ENCODE measurements at regions not wholly inside any gene's neighbourhood (a gene's known extent, or its start where the extent isn't known, plus 50 kb on each side); places are given as distances from the start of the nearest gene placed in this dataset.

- 47% methylated on average over 2 of the region's 2 CpGs for WGBS (ENCODE audit: insufficient coverage, low coverage, missing lambda C conversion rate)
- H3K9ac ChIP-seq (ENCODE audit: insufficient read depth in 1 of 2, low read depth in 2 of 2, low read length in 2 of 2), result no peak overlapping the region
- peaks cover 3 to 11% of the 10 kb centered on the region in 2 experiments; a peak in 4 of 5 replicates for H3K4me1 ChIP-seq (replicated peaks in 1 of 2; ENCODE audit: control insufficient read depth in 2 of 2, insufficient read depth in 2 of 2, low read length in 2 of 2)
- intact Hi-C loops (cut with micrococcal nuclease) (no loop called here), in situ Hi-C loops (cut with MboI) (no loop called here)
- no peak overlapping the region for H3K4me2 ChIP-seq (ENCODE audit: insufficient read depth, low read length)
- no peaks in the 10 kb centered on the region for H4K20me1 ChIP-seq (replicated peaks; ENCODE audit: control insufficient read depth, insufficient read depth, low read length)
- ChIA-PET POLR2A (no interaction called here), CTCF (ENCODE audit: low intra/inter-chr PET ratio) (interaction anchor here (0.5 kb wide), 1 partner anchor 25 kb away, joined by 3 read pairs; no protein-coding TSS in a partner anchor)
- no TSS peak for BruUV-seq (replicated peaks)
- ATAC-seq (no peak), FAIRE-seq (no peak), DNase-seq (ENCODE audit: extremely low read depth in 1 of 4, low spot score in 3 of 4) (no peak)
- H2AFZ ChIP-seq (ENCODE audit: low read depth, low read length), result no peak overlapping the region
- no peaks in the 10 kb centered on the region for H3K9me1 ChIP-seq (ENCODE audit: control insufficient read depth, insufficient read depth, low read length)
- no peaks in the 10 kb centered on the region for H3K79me2 ChIP-seq (ENCODE audit: control insufficient read depth, insufficient read depth, low read length)
- no peaks in the 10 kb centered on the region for H3K27me3 ChIP-seq (ENCODE audit: control insufficient read depth in 2 of 2, insufficient read depth in 2 of 2, low read length in 2 of 2)
- H3K4me3 ChIP-seq, result no peak overlapping the region
- H3K27ac ChIP-seq (ENCODE audit: extremely low read depth, low read depth, low read length), result no peak overlapping the region
- peaks cover 4% of the 10 kb centered on the region for H3K9me3 ChIP-seq (replicated peaks; ENCODE audit: control insufficient read depth, insufficient read depth, low read depth, low read length)
- TF ChIP-seq ATF2 (CRISPR knock-in tag; IDR thresholded peaks at IDR 0.05) (no peak), STAT5B (CRISPR knock-in tag; IDR thresholded peaks at IDR 0.05) (no peak), CAMTA2 (CRISPR knock-in tag; conservative IDR thresholded peaks at IDR 0.05) (no peak), HOXB6 (CRISPR knock-in tag; IDR thresholded peaks at IDR 0.05; ENCODE audit: borderline replicate concordance) (no peak), SMARCB1 (IDR thresholded peaks at IDR 0.05; ENCODE audit: insufficient read length, low read depth) (no peak), SP1 (CRISPR knock-in tag; IDR thresholded peaks at IDR 0.05) (no peak), ZNF184 (CRISPR knock-in tag; IDR thresholded peaks at IDR 0.05) (no peak), SRSF9 (IDR thresholded peaks at IDR 0.05; ENCODE audit: borderline replicate concordance, low read depth, low read length) (no peak), CBX5 (IDR thresholded peaks at IDR 0.05; ENCODE audit: borderline replicate concordance, low read depth) (no peak), SPI1 (IDR thresholded peaks at IDR 0.05; ENCODE audit: borderline replicate concordance, low read depth, low read length) (no peak), HDAC2 (IDR thresholded peaks at IDR 0.05) (no peak), NEUROD1 (IDR thresholded peaks at IDR 0.05; ENCODE audit: borderline replicate concordance, low read depth, low read length, partially characterized antibody) (no peak)
- TF ChIP-seq, protein P1, sequence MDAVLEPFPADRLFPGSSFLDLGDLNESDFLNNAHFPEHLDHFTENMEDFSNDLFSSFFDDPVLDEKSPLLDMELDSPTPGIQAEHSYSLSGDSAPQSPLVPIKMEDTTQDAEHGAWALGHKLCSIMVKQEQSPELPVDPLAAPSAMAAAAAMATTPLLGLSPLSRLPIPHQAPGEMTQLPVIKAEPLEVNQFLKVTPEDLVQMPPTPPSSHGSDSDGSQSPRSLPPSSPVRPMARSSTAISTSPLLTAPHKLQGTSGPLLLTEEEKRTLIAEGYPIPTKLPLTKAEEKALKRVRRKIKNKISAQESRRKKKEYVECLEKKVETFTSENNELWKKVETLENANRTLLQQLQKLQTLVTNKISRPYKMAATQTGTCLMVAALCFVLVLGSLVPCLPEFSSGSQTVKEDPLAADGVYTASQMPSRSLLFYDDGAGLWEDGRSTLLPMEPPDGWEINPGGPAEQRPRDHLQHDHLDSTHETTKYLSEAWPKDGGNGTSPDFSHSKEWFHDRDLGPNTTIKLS (IDR thresholded peaks at IDR 0.05; ENCODE audit: borderline replicate concordance, low read depth), result no peak
- no peaks in the 10 kb centered on the region for H3K36me3 ChIP-seq (ENCODE audit: control insufficient read depth, insufficient read depth, low read length)
Observed at GRCh38 chr15:88976656-88977055, 63.5 kb upstream of the MFGE8 start.

All from K562 (cell line).